ENCODE measurements at regions not wholly inside any gene's neighbourhood (a gene's known extent, or its start where the extent isn't known, plus 50 kb on each side); places are given as distances from the start of the nearest gene placed in this dataset.

DNA sequence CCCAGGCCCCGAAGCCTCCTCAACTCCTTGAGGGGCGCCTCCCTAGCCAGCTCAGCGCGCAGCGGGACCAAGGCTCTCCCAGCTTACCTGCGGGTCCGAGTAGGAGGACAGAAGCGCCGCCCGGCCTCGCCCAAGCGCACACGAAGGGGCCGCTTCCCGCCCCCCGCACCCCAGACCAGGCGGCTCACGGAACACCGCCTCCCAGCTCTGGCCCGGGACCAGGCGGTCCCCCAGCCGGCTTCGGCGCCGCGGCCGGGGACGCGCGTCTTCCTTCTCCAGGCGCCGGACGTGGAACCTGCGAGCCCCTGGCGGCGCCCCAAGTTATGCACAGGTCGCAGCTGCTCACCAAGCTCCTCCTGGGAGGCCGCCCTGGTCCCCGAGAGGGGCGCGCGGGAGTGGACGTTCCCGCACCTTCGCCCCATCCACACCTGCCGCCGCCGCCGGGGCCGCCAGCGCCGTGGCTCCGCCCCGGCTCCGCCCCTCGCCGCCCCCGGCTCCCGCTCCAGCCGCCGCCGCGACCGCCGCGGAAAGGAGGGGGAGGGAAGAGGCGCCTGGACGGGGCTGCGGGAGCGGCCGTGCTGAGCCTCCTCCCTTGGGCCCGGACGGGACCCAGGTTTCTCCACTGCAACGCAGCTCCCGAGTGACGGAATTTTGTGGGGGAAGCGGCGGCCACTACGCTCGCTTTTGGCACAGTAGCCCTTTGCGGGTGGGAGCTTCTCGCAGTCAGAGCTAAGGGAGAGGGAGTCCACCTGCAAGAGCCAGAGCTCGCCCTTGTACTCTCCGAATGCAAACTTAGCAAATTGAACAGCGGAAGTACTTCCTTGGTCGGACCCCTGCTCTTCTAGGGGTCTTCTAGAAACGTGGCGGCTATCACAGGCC, 77.5 kb upstream of the IFNE start:
- peak overlapping the region; percentile 16 to 62 (median 44); a peak in 18 of 22 replicates for H3K9ac ChIP-seq
- peaks cover 6 to 14% (median 9%) of the 10 kb centered on the region in 10 experiments; a peak in 18 of 20 replicates for H3K4me1 ChIP-seq
- TF ChIP-seq Cebpa-rat (IDR thresholded peaks at IDR 0.05), result no peak
- peaks cover 0 to 9% (median 5%) of the 10 kb centered on the region in 11 experiments; a peak in 13 of 22 replicates for H3K9me3 ChIP-seq (replicated peaks in 1 of 11)
- H3K27ac ChIP-seq, result no peak overlapping the region
- no peaks in the 10 kb centered on the region for H3K36me3 ChIP-seq
- no peaks in the 10 kb centered on the region for H4K20me1 ChIP-seq
- peaks cover 26 to 51% (median 42%) of the 10 kb centered on the region in 11 experiments for H3K27me3 ChIP-seq
- peak overlapping the region; percentile 58 to 74 (median 68) for H3K4me3 ChIP-seq
- peak overlapping the region; percentile 91 to 99 (median 96) for H3K4me2 ChIP-seq

DNA sequence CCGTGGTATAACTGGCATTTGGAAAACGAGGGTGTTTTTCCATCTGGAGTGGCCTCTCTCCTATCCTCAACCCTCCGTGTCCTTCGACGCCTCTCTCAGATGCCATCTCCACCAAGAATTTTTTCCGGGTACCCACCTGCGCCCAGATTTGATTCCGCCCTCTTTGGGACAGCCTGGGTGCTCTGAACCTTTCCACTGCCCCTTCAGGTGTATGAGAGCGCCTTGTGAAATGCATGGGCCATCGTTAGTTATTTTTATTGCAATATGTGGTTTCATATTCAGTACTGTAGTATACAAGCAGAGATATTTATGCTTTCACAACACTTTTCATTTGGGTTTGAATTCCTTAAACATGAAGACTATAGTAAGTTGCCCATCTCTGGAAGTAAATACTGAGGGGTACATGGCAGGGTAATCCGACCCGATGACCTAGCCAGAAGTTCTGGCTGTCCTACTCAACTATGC, 78.2 kb upstream of the IFNE start:
- TF ChIP-seq Cebpa-rat (IDR thresholded peaks at IDR 0.05), result no peak
- Histone ChIP-seq H3K9ac (peak overlapping the region in 1 of 11 experiments; percentile 54; a peak in 1 of 22 replicates), H3K36me3 (no peaks in the 10 kb centered on the region), H3K4me2 (peak overlapping the region; percentile 91 to 99 (median 96)), H3K9me3 (replicated peaks in 1 of 11) (peaks cover 0 to 9% (median 5%) of the 10 kb centered on the region in 11 experiments; a peak in 13 of 22 replicates), H3K27ac (no peak overlapping the region), H3K27me3 (peaks cover 26 to 51% (median 42%) of the 10 kb centered on the region in 11 experiments), H4K20me1 (no peaks in the 10 kb centered on the region), H3K4me3 (peak overlapping the region in 9 of 10 experiments; percentile 58 to 74 (median 68); a peak in 17 of 20 replicates), H3K4me1 (peaks cover 6 to 14% (median 9%) of the 10 kb centered on the region in 10 experiments; a peak in 18 of 20 replicates)

DNA sequence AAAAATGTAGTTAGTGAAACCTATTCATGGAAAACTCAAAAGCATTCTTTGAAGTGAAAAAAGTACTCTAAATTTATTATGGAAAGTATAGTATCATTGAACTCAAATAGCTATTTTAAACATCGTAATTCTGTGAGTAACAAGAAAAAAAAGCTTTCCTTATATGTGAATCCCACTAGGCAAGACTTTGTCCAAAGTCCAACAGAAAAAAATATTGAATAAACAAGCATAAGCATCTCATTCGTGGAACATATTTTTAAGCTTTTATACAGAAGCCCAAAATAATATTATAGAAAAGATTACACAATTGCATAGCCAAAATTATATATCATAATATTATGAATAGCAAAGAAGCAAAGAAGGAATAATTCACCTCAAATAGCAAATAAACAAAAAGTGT, 79.4 kb upstream of the IFNE start:
- Histone ChIP-seq H3K4me3 (no peak overlapping the region), H3K4me2 (no peak overlapping the region), H3K9ac (no peak overlapping the region), H3K27ac (no peak overlapping the region), H3K9me3 (replicated peaks in 1 of 11) (peaks cover 0 to 9% (median 5%) of the 10 kb centered on the region in 11 experiments; a peak in 13 of 22 replicates), H3K27me3 (peaks cover 26 to 44% (median 41%) of the 10 kb centered on the region in 11 experiments), H3K36me3 (no peaks in the 10 kb centered on the region), H4K20me1 (no peaks in the 10 kb centered on the region), H3K4me1 (peaks cover 6 to 14% (median 9%) of the 10 kb centered on the region in 10 experiments; a peak in 18 of 20 replicates)
- TF ChIP-seq Cebpa-rat (IDR thresholded peaks at IDR 0.05), result no peak

DNA sequence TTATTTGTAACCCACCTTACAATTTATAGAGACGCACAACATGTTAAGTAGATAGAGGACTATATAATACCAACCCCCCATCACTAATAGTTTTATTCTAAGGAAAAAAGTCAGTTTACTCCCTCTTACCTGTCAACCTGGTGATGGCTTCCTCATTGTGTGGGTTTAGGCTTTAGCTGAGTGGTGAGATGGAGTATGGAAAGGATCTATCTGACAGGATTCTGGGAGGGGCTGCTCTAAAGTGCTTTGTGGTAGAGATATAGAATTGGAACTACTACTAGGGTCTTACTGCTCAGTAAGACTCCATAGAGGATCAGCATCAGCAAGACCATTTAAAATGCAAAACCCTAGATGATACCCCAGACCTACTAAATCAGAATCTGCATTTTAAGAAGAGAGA, 82.1 kb upstream of the IFNE start:
- Histone ChIP-seq H3K4me2 (no peak overlapping the region), H3K9me3 (replicated peaks in 1 of 11) (peaks cover 0 to 5% (median 3%) of the 10 kb centered on the region in 11 experiments; a peak in 13 of 22 replicates), H3K36me3 (no peaks in the 10 kb centered on the region), H4K20me1 (no peaks in the 10 kb centered on the region), H3K4me3 (no peak overlapping the region), H3K27me3 (peaks cover 14 to 17% (median 16%) of the 10 kb centered on the region in 11 experiments), H3K4me1 (peaks cover 3 to 10% (median 8%) of the 10 kb centered on the region in 10 experiments; a peak in 18 of 20 replicates), H3K27ac (no peak overlapping the region), H3K9ac (no peak overlapping the region)
- no peak for TF ChIP-seq Cebpa-rat (IDR thresholded peaks at IDR 0.05)

DNA sequence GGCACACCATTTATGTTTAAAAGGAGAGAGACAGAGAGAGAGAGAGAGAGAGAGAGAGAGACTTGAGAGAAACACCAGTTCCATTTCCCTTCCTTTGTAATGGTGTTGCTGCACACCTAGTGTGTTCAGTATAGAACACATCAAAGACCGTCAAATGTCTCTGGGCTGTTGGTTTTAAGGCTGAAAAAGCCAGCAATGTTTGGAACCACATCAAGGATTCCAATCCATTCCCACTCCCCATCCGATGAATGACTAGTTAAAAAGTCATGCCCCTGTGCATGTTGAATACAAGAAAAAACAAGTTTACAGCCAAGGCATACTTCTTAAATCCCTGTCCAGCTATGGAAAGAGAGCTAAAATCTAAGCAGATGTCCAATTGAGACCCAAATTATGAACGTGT, 83.0 kb upstream of the IFNE start:
- H3K4me2 ChIP-seq, result no peak overlapping the region
- no peak overlapping the region for H3K27ac ChIP-seq
- peaks cover 4 to 7% (median 6%) of the 10 kb centered on the region in 11 experiments for H3K27me3 ChIP-seq
- no peaks in the 10 kb centered on the region; a peak in 1 of 20 replicates for H3K4me1 ChIP-seq
- no peak overlapping the region for H3K9ac ChIP-seq
- H3K36me3 ChIP-seq, result no peaks in the 10 kb centered on the region
- no peak overlapping the region for H3K4me3 ChIP-seq
- no peak for TF ChIP-seq Cebpa-rat (IDR thresholded peaks at IDR 0.05)
- H4K20me1 ChIP-seq, result no peaks in the 10 kb centered on the region
- no peaks in the 10 kb centered on the region for H3K9me3 ChIP-seq (replicated peaks in 1 of 11)

DNA sequence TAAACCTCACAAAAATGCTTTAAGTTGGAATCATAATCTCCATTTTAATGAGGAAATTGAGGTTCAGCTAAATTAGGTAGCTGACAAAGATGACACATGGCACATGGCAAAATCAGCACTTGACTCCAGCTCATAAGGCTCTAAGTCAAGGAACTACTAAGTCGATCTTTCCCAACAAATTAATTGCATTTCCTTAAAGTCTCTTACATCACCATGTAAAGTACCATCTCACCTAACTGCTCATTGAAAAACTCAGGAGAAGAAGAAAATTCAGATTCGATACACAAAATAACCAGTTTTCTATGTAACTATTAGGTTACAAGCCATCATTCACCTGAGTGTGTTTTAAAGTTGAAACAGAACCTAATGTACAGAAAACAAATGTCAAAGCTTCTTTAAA, 85.8 kb upstream of the IFNE start:
- no peaks in the 10 kb centered on the region for H3K4me1 ChIP-seq
- no peaks in the 10 kb centered on the region for H4K20me1 ChIP-seq
- H3K27ac ChIP-seq, result no peak overlapping the region
- no peaks in the 10 kb centered on the region for H3K27me3 ChIP-seq
- H3K4me2 ChIP-seq, result no peak overlapping the region
- no peaks in the 10 kb centered on the region for H3K9me3 ChIP-seq (replicated peaks in 1 of 11)
- TF ChIP-seq Cebpa-rat (IDR thresholded peaks at IDR 0.05), result no peak
- no peak overlapping the region for H3K9ac ChIP-seq
- no peaks in the 10 kb centered on the region for H3K36me3 ChIP-seq
- H3K4me3 ChIP-seq, result no peak overlapping the region

DNA sequence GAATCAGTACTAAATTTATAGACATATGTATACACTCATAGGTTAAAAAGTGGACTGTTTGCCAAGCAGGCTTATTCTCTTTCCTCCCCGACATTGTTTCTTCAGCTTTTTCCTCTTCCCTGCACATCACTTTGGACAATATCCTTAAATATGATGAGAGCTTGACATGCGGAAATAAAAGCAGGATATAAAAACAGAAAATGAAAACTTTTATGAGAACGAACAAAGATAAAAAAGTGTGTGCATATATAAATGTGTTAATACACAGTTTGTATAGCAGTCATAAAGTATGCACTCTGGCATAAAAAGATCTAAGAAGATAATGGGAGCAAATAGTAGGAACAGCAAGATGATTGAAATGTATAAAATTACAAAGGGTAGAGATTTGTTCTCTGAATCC, 86.4 kb upstream of the IFNE start:
- Histone ChIP-seq H3K9me3 (replicated peaks in 1 of 11) (no peaks in the 10 kb centered on the region), H4K20me1 (no peaks in the 10 kb centered on the region), H3K9ac (no peak overlapping the region), H3K36me3 (no peaks in the 10 kb centered on the region), H3K27ac (no peak overlapping the region), H3K27me3 (no peaks in the 10 kb centered on the region), H3K4me3 (no peak overlapping the region), H3K4me1 (no peaks in the 10 kb centered on the region), H3K4me2 (no peak overlapping the region)
- no peak for TF ChIP-seq Cebpa-rat (IDR thresholded peaks at IDR 0.05)

DNA sequence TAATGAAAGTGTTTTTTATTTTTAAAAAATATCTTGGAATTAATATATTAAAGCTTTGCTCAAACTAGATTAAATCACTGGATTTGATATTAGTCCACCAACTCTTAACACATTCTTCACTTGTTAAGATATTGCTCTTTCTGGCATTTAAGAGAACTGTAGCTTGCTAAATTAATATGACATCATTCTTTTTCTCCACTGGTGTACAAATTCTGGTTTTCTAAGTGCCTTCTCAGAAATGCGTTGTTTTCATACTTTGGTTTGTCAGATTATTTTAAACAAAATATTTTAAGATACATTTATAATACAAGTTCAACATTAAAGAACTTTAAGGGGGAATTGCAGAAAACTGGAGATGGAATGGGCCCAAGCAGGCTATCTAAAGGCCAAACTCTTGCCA, 87.6 kb upstream of the IFNE start:
- H3K4me2 ChIP-seq, result no peak overlapping the region
- H3K9me3 ChIP-seq (replicated peaks in 1 of 11), result no peaks in the 10 kb centered on the region
- H3K36me3 ChIP-seq, result no peaks in the 10 kb centered on the region
- no peaks in the 10 kb centered on the region for H4K20me1 ChIP-seq
- no peak for TF ChIP-seq Cebpa-rat (IDR thresholded peaks at IDR 0.05)
- no peak overlapping the region for H3K4me3 ChIP-seq
- no peak overlapping the region for H3K27ac ChIP-seq
- H3K4me1 ChIP-seq, result no peaks in the 10 kb centered on the region
- no peak overlapping the region for H3K9ac ChIP-seq
- no peaks in the 10 kb centered on the region for H3K27me3 ChIP-seq

DNA sequence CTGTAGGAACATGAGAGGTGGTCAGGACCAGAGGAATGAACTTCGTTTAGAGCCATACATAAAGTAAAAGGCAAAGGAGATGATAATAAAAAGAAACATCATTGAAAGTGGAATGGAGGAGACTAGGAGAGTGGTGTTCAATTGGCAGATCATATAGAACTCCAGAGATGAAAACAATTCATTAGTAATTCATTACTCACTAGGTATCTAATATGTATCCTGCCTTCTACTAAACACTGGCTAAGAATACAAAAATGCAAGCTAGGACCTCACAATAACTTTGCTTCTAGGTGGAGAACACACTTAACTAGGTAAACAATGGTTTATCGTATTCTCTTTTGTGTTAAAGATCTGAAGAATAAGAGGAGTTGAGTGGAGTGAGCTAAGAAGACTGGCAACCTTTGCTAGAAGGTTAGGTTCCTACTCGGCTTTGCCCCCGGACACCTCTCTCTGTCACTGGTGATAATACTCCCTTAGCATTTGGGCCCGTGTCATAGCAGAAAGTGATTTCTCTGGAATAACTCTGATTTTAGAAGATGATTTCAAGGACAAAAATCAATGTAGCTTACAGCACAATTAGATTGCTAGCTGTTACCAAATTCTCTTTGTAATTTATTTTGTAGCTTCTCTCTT, 88.6 kb upstream of the IFNE start:
- TF ChIP-seq Cebpa-rat (IDR thresholded peaks at IDR 0.05), result no peak
- Histone ChIP-seq H3K4me2 (no peak overlapping the region), H3K27me3 (no peaks in the 10 kb centered on the region), H3K4me1 (no peaks in the 10 kb centered on the region), H3K9me3 (replicated peaks in 1 of 11) (no peaks in the 10 kb centered on the region), H3K4me3 (no peak overlapping the region), H3K27ac (no peak overlapping the region), H3K9ac (no peak overlapping the region), H4K20me1 (no peaks in the 10 kb centered on the region), H3K36me3 (no peaks in the 10 kb centered on the region)
